Panc1 (cell line): ENCODE measurements at regions not wholly inside any gene's neighbourhood (a gene's known extent, or its start where the extent isn't known, plus 50 kb on each side); places are given as distances from the start of the nearest gene placed in this dataset.

Source experiments
- TF ChIP-seq, protein P1 (sequence below): fragments of 450-650 bp; IDR thresholded peaks from 2 replicates; pipeline ENCODE4 v1.5.1; 2017; ENCODE audit warnings: mild to moderate bottlenecking
- TF ChIP-seq, protein P2 (sequence below), 2 experiments: IDR thresholded peaks; 2 replicates each; pipeline ENCODE4 v1.6.1; 2011 to 2012; ENCODE audit warnings: low read depth in 2 of 2, control low read depth in 1 of 2, low read length in 1 of 2, mild to moderate bottlenecking in 1 of 2, moderate library complexity in 1 of 2; ENCODE audit not compliant: insufficient read depth in 1 of 2

DNA sequence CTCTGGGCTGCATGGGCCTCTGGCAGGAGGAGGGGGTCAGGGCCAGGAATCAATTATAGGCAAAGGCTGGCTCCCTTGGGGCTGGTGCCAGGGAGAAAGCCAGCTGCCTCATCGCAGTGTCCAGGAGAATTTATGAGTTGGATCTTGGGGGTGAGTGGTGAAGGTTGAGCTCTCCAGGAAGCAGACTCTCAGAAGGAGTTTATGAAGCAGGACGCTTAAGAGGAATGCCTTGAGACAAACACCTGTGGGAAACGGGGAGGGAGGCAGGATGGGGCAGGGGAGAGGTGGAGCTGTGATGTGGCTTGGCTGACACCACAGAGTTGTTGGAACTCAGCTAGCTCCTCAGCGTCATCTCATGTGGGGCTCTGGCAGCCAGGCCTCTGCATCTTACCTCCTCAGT is 428.5 kb downstream of the RPS24 start:
- TF ChIP-seq, protein P1, sequence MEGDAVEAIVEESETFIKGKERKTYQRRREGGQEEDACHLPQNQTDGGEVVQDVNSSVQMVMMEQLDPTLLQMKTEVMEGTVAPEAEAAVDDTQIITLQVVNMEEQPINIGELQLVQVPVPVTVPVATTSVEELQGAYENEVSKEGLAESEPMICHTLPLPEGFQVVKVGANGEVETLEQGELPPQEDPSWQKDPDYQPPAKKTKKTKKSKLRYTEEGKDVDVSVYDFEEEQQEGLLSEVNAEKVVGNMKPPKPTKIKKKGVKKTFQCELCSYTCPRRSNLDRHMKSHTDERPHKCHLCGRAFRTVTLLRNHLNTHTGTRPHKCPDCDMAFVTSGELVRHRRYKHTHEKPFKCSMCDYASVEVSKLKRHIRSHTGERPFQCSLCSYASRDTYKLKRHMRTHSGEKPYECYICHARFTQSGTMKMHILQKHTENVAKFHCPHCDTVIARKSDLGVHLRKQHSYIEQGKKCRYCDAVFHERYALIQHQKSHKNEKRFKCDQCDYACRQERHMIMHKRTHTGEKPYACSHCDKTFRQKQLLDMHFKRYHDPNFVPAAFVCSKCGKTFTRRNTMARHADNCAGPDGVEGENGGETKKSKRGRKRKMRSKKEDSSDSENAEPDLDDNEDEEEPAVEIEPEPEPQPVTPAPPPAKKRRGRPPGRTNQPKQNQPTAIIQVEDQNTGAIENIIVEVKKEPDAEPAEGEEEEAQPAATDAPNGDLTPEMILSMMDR = no peak
- TF ChIP-seq, protein P2, sequence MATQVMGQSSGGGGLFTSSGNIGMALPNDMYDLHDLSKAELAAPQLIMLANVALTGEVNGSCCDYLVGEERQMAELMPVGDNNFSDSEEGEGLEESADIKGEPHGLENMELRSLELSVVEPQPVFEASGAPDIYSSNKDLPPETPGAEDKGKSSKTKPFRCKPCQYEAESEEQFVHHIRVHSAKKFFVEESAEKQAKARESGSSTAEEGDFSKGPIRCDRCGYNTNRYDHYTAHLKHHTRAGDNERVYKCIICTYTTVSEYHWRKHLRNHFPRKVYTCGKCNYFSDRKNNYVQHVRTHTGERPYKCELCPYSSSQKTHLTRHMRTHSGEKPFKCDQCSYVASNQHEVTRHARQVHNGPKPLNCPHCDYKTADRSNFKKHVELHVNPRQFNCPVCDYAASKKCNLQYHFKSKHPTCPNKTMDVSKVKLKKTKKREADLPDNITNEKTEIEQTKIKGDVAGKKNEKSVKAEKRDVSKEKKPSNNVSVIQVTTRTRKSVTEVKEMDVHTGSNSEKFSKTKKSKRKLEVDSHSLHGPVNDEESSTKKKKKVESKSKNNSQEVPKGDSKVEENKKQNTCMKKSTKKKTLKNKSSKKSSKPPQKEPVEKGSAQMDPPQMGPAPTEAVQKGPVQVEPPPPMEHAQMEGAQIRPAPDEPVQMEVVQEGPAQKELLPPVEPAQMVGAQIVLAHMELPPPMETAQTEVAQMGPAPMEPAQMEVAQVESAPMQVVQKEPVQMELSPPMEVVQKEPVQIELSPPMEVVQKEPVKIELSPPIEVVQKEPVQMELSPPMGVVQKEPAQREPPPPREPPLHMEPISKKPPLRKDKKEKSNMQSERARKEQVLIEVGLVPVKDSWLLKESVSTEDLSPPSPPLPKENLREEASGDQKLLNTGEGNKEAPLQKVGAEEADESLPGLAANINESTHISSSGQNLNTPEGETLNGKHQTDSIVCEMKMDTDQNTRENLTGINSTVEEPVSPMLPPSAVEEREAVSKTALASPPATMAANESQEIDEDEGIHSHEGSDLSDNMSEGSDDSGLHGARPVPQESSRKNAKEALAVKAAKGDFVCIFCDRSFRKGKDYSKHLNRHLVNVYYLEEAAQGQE (IDR thresholded peaks at IDR 0.05; ENCODE audit: insufficient read depth in 1 of 2, low read depth in 2 of 2, low read length in 1 of 2) = no peak
